Activated CD8-positive, alpha-beta memory T cell treated with anti-CD3 and anti-CD28 coated beads, Interleukin-2, amount 50 U/mL, for 48 hours (primary cell): ENCODE measurements at regions not wholly inside any gene's neighbourhood (a gene's known extent, or its start where the extent isn't known, plus 50 kb on each side); places are given as distances from the start of the nearest gene placed in this dataset.

Source experiments
- DNase-seq: peaks from one replicate; pipeline ENCODE4 v3.0.0-alpha.2; 2020

GRCh38 chr13:106230450-106230849 lies 305.0 kb downstream of the EFNB2 start:
- no peak for DNase-seq

DNA sequence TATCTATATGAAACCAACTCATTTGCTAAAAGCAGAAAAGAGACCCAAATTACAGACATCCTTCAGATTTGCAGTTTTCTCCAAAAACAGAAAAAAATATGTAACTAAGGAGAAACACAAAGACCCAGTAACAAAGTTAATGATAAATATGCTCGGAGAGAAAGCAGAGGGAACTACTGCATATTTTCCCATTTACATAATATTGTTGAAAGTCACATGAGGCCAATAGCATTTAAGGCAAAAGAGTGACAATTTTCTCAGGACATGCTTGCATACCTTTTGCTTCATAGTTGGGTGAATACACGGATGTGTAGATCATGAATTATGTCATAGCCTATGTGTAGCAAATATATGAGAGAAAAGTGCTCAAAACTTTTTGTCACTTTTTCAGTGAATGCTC lies 310.3 kb downstream of the EFNB2 start:
- no peak for DNase-seq

DNA sequence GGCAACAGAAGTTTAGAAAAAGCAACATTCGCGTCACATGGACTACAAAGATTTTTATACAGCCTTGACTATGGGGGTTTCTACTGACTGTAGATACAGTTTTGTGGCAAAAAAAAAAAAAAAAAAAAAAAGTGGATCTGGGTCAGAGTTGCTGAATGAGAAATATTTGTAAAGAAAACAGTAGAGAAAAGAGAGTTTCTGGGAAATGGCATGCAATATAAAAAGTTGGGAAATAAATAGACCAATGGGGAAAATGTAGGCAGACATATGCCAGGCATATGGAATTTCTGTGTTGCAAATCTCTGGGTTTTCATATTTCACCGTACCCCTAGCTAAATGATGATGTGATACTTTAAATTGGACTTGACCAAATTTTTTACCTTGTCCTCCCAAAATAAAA lies 315.3 kb downstream of the EFNB2 start:
- no peak for DNase-seq

- no peak for DNase-seq
Measured at GRCh38 chr13:106213028-106213757, 322.3 kb downstream of the EFNB2 start.

DNA sequence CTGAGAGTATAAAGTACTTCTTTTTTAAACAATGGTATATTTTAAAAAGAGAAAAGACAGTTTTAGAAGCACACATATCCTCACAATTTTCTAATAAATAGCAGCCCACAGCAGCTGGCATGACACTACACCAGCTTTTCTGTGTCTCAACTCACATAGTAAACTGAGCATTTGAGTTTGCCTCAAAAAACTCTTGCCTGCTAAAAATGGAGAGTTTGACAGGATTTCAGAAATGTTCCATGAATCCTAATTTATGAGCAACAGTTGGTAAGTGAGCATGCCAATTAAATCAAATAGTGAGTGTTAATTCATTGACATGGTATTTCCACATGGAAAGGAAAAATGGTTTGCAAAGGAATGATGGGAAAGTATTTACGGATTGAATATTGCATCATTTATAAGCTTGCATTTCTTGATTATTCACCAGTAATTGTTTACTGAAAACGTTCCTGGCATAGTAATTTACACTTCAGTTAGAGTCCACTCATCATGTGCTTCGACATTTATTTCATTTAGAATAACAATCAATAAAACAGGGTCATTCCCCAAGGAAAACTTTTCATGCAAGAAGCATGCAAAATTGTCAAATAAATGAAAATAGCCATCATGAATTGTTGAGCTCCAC lies 323.0 kb downstream of the EFNB2 start:
- no peak for DNase-seq

- no peak for DNase-seq
Measured at GRCh38 chr13:106210324-106210723, 325.1 kb downstream of the EFNB2 start.

DNA sequence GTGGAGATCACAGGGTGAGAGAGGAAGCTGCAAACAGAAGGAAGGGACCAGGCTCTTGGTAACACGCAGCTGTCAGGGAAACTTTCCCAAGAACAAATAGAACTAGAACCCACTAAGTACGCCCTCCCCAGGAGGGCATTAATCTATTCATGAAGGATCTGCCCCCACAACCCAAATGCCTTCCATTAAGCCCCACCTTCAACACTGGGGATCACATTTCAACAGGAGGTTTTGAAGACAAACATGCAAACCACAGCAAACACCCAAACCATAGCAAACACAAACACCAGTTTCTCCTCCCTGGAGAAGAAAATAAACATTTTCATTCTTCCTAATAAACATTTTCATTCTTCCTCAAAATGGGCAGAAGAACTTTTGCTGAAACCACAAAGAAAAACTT lies 329.6 kb downstream of the EFNB2 start:
- DNase-seq, result no peak

GRCh38 chr13:106197496-106197895 lies 338.0 kb downstream of the EFNB2 start:
- no peak for DNase-seq

DNA sequence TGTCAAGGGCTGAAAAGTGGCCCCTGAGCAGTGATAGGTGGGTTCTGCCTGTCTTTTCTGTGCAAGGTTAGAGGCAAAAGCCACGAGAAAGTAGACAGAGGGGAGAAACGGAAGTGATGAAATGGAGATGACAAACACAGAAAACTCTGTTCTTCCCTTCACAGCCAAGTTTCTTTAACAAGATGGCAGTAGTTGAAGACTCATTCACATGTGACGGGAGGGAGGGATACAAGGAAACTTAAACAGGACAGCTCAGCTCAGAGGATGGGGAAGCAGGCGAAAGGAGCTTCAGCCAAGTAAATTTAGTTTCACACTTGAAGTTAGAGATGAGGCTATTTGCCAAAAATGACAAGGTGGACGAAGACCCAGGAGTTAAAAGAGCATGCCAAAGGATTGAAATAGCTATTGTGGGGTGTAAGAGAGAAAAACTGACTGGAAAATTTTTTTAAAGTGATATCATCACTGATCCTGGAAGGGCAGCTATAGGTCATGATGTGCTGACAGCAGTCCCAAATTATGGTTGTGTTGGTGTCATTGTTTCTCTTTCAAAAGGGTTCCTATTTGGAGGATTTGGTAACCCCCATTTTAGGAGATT lies 347.9 kb downstream of the EFNB2 start:
- no peak for DNase-seq

DNA sequence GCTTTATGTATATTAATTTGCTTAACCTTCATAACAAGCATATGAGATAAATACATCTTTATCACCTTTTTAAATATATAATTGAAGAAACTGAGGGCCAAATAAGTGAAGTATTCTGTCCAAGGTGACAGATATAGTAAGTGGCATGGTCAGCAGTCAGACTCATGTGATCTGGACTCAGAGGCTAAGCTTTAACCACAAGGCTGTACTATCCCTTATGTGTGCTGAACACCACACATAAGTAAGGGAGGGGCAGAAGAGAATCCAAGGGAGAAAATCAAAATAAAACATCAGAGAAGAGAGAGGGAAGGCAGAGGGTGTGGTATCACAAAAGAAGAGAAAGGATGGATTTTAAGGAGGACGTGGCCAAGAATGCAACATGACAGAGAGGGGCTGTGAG lies 348.4 kb downstream of the EFNB2 start:
- DNase-seq, result no peak

- no peak for DNase-seq
Measured at GRCh38 chr13:106186366-106187030, 349.0 kb downstream of the EFNB2 start.

DNA sequence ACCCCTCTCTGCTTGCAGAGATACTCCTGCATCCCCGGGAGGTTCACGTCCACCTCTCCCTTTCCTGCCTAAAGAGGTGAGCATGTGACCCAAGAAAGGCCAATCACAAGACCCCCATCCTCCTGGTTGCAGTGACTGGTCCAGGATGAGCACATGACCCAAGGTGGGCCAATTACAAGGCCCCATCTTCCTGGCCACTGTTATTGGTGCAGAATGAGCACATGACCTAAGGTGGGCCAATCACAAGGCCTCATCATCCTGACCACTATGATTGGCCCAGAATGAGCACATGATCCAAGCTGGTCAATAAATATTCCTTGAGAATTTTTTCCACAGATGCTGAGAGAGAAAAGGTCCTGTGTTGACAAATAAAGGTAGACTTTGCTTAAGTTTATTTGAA lies 350.7 kb downstream of the EFNB2 start:
- no peak for DNase-seq

- DNase-seq, result no peak
Measured at GRCh38 chr13:106183410-106184065, 351.9 kb downstream of the EFNB2 start.

GRCh38 chr13:106182404-106182803 lies 353.1 kb downstream of the EFNB2 start:
- no peak for DNase-seq

GRCh38 chr13:106178816-106179215 lies 356.6 kb downstream of the EFNB2 start:
- DNase-seq, result no peak

GRCh38 chr13:106177146-106177545 lies 358.3 kb downstream of the EFNB2 start:
- DNase-seq, result no peak

DNA sequence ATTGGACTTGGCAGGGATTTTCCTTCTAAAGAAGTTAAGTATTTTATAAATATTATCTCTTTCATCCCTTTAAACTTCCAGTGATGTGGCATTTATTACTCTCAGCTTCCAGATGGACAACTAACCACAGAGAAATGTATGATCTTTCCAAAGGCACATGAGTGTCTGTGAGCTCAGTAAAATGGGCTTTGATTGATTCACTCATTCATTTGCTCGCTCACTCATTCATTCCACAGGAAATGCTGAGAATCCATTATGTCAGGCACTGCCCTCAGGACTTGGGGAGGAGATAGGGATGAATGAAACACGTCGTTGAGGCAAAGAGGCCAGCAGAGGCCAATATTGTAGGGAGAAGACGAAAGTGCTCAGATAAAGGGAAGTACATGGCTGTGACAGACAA lies 359.3 kb downstream of the EFNB2 start:
- DNase-seq, result no peak

DNA sequence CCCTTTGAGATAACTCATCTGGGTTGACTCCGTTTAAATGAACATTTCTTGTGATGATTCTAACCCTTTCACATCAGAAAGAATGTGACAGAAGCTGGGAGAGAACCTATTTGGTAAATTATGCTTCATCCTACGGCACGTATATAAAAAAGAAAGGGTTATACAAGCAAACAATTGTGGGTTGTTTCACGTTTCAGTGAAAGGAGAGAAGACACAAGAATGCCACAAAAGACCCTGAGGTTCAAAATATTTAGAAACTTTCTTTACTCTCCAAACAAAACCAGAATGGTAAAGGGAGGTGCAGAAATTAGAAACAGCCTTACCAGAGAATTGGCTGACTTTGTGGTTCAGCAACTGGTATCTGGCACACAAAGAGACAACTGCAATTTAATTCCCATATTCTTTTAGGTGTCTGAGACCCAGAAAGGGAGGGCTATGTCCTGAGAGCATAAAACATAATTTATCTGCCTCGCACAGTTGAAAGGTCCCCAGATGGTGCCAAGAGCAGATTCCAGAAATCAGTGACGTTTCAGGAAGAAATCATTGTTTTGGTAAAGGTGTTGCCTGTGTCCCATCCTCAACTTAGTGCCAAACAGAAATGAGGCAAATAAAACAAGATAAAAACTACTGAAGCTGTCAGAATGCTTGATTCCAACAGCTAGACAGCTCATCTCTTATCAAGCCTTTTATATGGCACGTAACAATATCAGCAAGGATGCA lies 361.4 kb downstream of the EFNB2 start:
- no peak for DNase-seq

- DNase-seq, result no peak
Measured at GRCh38 chr13:106173346-106173745, 362.1 kb downstream of the EFNB2 start.

- no peak for DNase-seq
Measured at GRCh38 chr13:106172176-106172905, 363.1 kb downstream of the EFNB2 start.

- DNase-seq, result no peak
Measured at GRCh38 chr13:106163426-106163825, 372.0 kb downstream of the EFNB2 start.

- DNase-seq, result no peak
Measured at GRCh38 chr13:106161146-106161545, 374.3 kb downstream of the EFNB2 start.
